GM10248 (cell line): ENCODE measurements at regions not wholly inside any gene's neighbourhood (a gene's known extent, or its start where the extent isn't known, plus 50 kb on each side); places are given as distances from the start of the nearest gene placed in this dataset.

Experiments
- CTCF ChIA-PET: fragments of 300-600 bp; sonication (Branson Sonifier 250); formaldehyde crosslinking; extraction: SDS; loops from one replicate; lab custom pipeline; 2021; ENCODE audit warnings: antibody characterized with exemption; lab: Yijun Ruan, JAX
- POLR2A ChIA-PET: fragments of 350-650 bp; sonication (Branson Sonifier 250); formaldehyde crosslinking; extraction: SDS; loops from one replicate; lab custom pipeline; 2020; ENCODE audit warnings: antibody characterized with exemption; lab: Yijun Ruan, JAX
- DNase-seq: peaks from one replicate; pipeline ENCODE4 v3.0.0; 2012; ENCODE audit errors: extremely low spot score
- CTCF ChIP-seq: IDR thresholded peaks from 2 replicates; pipeline ENCODE4 v1.5.1; 2012; ENCODE audit warnings: mild to moderate bottlenecking, low read depth; ENCODE audit errors: extremely low read depth, missing control alignments, control extremely low read depth

DNA sequence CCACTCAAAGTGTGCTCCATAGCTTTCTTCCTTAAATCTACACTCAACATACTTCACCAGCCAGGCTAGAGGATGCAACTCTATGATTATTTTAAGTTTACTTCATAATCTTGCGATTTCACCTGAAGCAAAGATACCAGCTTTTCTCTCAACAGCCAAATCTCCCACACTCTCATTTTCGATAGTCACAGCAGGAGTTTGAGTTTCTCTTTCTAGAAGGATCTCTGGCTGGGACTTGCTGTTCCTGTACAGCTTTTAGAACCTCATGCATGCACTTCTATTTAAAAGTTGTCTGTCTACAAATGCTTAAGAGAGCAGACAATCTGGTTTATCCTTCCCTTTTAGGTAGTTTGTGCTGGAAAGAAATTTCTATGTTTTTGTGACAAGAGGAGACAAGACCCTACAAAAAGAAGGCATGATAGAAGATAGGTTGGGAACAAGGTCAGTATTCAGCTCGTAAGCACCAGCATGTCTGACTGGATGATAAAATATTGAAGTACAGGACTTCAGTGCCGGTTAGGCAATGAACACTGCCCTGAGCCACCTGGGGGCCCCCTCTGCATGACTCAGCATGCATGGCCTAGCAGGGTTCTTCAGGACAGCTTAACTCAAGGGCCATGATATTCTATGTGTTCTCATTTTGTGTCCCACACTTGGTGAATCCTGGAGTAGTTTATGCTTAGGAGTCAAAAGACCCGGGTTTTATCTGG, 65.6 kb downstream of the ATXN3L start:
- CTCF ChIA-PET, result interaction anchor here (0.8 to 3.5 kb wide), 11 partner anchors 10 to 307 kb away, joined by 3 to 12 read pairs (median 3); no protein-coding TSS in a partner anchor
- TF ChIP-seq CTCF, result peak; percentile 28
- POLR2A ChIA-PET, result interaction anchor here (0.5 kb wide), 1 partner anchor 47 kb away, joined by 3 read pairs; no protein-coding TSS in a partner anchor
- DNase-seq, result peak; percentile 14

- DNase-seq, result no peak
- CTCF ChIA-PET, result interaction anchor here (1.2 to 3.5 kb wide), 3 partner anchors 9 to 306 kb away, joined by 3 to 12 read pairs (median 4); no protein-coding TSS in a partner anchor
- no peak for TF ChIP-seq CTCF
- POLR2A ChIA-PET, result no interaction called here
Observed at GRCh38 chrX:13253223-13253622, 66.6 kb downstream of the ATXN3L start.

GRCh38 chrX:13252726-13253125, 67.1 kb downstream of the ATXN3L start:
- DNase-seq, result no peak
- ChIA-PET POLR2A (no interaction called here), CTCF (interaction anchor here (1.2 to 3.5 kb wide), 2 partner anchors 27 to 306 kb away, joined by 3 to 12 read pairs; no protein-coding TSS in a partner anchor)
- TF ChIP-seq CTCF, result no peak

GRCh38 chrX:13250826-13251580, 68.8 kb downstream of the ATXN3L start:
- no peak for DNase-seq
- no peak for TF ChIP-seq CTCF
- CTCF ChIA-PET, result interaction anchor here (1.0 kb wide), 1 partner anchor 272 kb away, joined by 3 read pairs; no protein-coding TSS in a partner anchor
- POLR2A ChIA-PET, result no interaction called here

DNA sequence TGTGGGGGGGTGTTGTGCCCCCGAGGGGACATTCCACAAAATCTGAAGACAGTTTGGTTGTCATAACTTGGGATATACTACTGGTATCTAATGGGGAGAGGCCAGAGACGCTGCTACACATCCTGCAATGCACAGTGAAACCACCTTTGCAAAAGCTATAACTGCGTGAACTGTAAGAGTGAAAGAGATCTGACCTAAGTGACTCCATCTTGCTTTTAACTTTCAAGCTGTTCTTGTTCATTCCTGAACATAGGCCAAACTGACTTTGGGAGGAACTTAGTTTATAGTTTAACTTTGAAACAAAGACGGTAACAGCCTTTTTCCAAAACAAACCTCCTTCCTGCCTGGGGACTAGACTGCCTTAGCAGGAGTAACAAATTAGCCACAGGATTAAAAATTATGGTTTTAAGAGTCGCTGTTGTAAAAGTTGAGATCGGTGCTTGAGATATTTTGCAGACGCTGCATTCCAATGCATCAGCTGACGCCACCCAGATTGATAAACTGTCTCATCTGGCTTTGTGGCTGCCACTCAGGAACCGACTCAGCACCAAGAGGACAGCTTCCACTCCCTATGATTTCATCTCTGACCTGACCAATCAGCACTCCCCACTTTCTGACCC, 70.9 kb downstream of the ATXN3L start:
- no peak for TF ChIP-seq CTCF
- POLR2A ChIA-PET, result no interaction called here
- no peak for DNase-seq
- CTCF ChIA-PET, result no interaction called here

GRCh38 chrX:13239272-13239671, 80.6 kb downstream of the ATXN3L start:
- TF ChIP-seq CTCF, result no peak
- ChIA-PET CTCF (interaction anchor here (1.0 to 1.6 kb wide), 4 partner anchors 15 to 292 kb away, joined by 3 to 5 read pairs (median 4); no protein-coding TSS in a partner anchor), POLR2A (no interaction called here)
- DNase-seq, result no peak
